Mesenchymal stem cell (in vitro differentiated cells and primary cell): ENCODE measurements at regions not wholly inside any gene's neighbourhood (a gene's known extent, or its start where the extent isn't known, plus 50 kb on each side); places are given as distances from the start of the nearest gene placed in this dataset.

Experiments used
- DNase-seq: peaks from one replicate; pipeline ENCODE4 v3.0.0-alpha.2; 2013
- H2AFZ ChIP-seq: one replicate; pipeline ENCODE4 v1.6.1; 2013; ENCODE audit warnings: low read depth, mild to moderate bottlenecking, control low read depth, inconsistent platforms, low read length, moderate library complexity
- H2AK5ac ChIP-seq: 2 replicates; pipeline ENCODE4 v1.6.1; 2013; ENCODE audit warnings: low read length, moderate library complexity, mild to moderate bottlenecking, inconsistent platforms; ENCODE audit not compliant: severe bottlenecking
- H2BK120ac ChIP-seq: one replicate; pipeline ENCODE4 v1.6.1; 2013; ENCODE audit warnings: low read depth, mild to moderate bottlenecking, inconsistent platforms, low read length, moderate library complexity
- H2BK12ac ChIP-seq, 2 experiments: one replicate each; pipeline ENCODE4 v1.6.1; 2013; ENCODE audit warnings: inconsistent platforms in 2 of 2, low read length in 2 of 2, mild to moderate bottlenecking in 2 of 2, moderate library complexity in 2 of 2, control low read depth in 1 of 2
- H2BK15ac ChIP-seq: one replicate; pipeline ENCODE4 v1.6.1; 2013; ENCODE audit warnings: mild to moderate bottlenecking, low read depth, inconsistent platforms; ENCODE audit not compliant: poor library complexity, severe bottlenecking
- H2BK5ac ChIP-seq: 2 replicates; pipeline ENCODE4 v1.6.1; 2013; ENCODE audit warnings: low read depth, mild to moderate bottlenecking, low read length, control low read depth, inconsistent platforms; ENCODE audit not compliant: poor library complexity, severe bottlenecking
- H3K14ac ChIP-seq, 2 experiments: one replicate each; pipeline ENCODE4 v1.6.1; 2013; ENCODE audit warnings: inconsistent platforms in 2 of 2, low read length in 2 of 2, control low read depth in 1 of 2, mild to moderate bottlenecking in 1 of 2, moderate library complexity in 1 of 2
- H3K18ac ChIP-seq, 2 experiments: one replicate each; pipeline ENCODE4 v1.6.1; 2013; ENCODE audit warnings: inconsistent platforms in 2 of 2, low read length in 2 of 2, control low read depth in 1 of 2, low read depth in 1 of 2, mild to moderate bottlenecking in 1 of 2
- H3K23ac ChIP-seq, 2 experiments: one replicate each; pipeline ENCODE4 v1.6.1; 2013; ENCODE audit warnings: inconsistent platforms in 2 of 2, low read length in 2 of 2, mild to moderate bottlenecking in 2 of 2, moderate library complexity in 2 of 2, control low read depth in 1 of 2
- H3K27ac ChIP-seq: 2 replicates; pipeline ENCODE4 v1.5.1; 2013; ENCODE audit warnings: mild to moderate bottlenecking, moderate library complexity, low read length, control low read depth, inconsistent platforms; ENCODE audit not compliant: poor library complexity, severe bottlenecking
- H3K27me3 ChIP-seq, 2 experiments: 2 replicates each; pipeline versions ENCODE4 v1.6.1 to v1.7.0; 2013; ENCODE audit warnings: low read length in 2 of 2, mild to moderate bottlenecking in 2 of 2, moderate library complexity in 2 of 2, control low read depth in 1 of 2, inconsistent platforms in 1 of 2; ENCODE audit not compliant: control insufficient read depth in 1 of 2, insufficient read depth in 1 of 2
- H3K36me3 ChIP-seq, 2 experiments: 2 replicates each; pipeline versions ENCODE4 v1.6.1 to v1.7.0; 2013; ENCODE audit warnings: low read length in 2 of 2, control low read depth in 1 of 2, inconsistent platforms in 1 of 2, low read depth in 1 of 2, mild to moderate bottlenecking in 1 of 2; ENCODE audit not compliant: insufficient read depth in 2 of 2, control insufficient read depth in 1 of 2
- H3K4ac ChIP-seq, 2 experiments: one replicate each; pipeline ENCODE4 v1.6.1; 2013; ENCODE audit warnings: inconsistent platforms in 2 of 2, low read length in 2 of 2, mild to moderate bottlenecking in 2 of 2, moderate library complexity in 2 of 2, control low read depth in 1 of 2, low read depth in 1 of 2
- H3K4me1 ChIP-seq: 2 replicates; pipeline ENCODE4 v1.6.1; 2013; ENCODE audit warnings: low read depth, low read length, control low read depth; ENCODE audit not compliant: control insufficient read depth, insufficient read depth
- H3K4me2 ChIP-seq: 2 replicates; pipeline ENCODE4 v1.6.1; 2013; ENCODE audit warnings: low read length, mild to moderate bottlenecking, inconsistent platforms; ENCODE audit not compliant: poor library complexity, severe bottlenecking
- H3K4me3 ChIP-seq, 2 experiments: 2 replicates each; pipeline versions ENCODE4 v1.5.1 to v1.7.0; 2013; ENCODE audit warnings: low read length in 2 of 2, mild to moderate bottlenecking in 2 of 2, control low read depth in 1 of 2, low read depth in 1 of 2; ENCODE audit not compliant: insufficient read depth in 1 of 2
- H3K79me1 ChIP-seq: replicated peaks from 2 replicates; pipeline ENCODE4 v1.6.1; 2013; ENCODE audit warnings: mild to moderate bottlenecking, control low read depth, low read length, inconsistent platforms; ENCODE audit not compliant: poor library complexity, severe bottlenecking
- H3K9ac ChIP-seq: 2 replicates; pipeline ENCODE4 v1.7.0; 2013; ENCODE audit warnings: mild to moderate bottlenecking, low read length, moderate library complexity
- H3K9me3 ChIP-seq: 2 replicates; pipeline ENCODE4 v1.7.0; 2013; ENCODE audit warnings: mild to moderate bottlenecking, low read length; ENCODE audit not compliant: control insufficient read depth
- H4K8ac ChIP-seq: one replicate; pipeline ENCODE4 v1.6.1; 2013; ENCODE audit warnings: inconsistent platforms, mild to moderate bottlenecking, low read length, moderate library complexity
- H4K91ac ChIP-seq: one replicate; pipeline ENCODE4 v1.6.1; 2013; ENCODE audit warnings: mild to moderate bottlenecking, low read length, inconsistent platforms
- WGBS: methylation state at CpG from one replicate; pipeline ENCODE4 v1.1.7; 2013; ENCODE audit warnings: mixed read lengths; 5-methylcytosine and 5-hydroxymethylcytosine counted together

- Histone ChIP-seq H3K79me1 (no peaks in the 10 kb centered on the region), H2BK5ac (no peak overlapping the region), H3K4me2 (no peak overlapping the region), H3K9ac (no peak overlapping the region), H3K4ac (no peak overlapping the region), H3K23ac (no peak overlapping the region), H3K36me3 (no peaks in the 10 kb centered on the region), H2AK5ac (no peak overlapping the region), H3K4me1 (no peaks in the 10 kb centered on the region), H2BK120ac (no peak overlapping the region), H2AFZ (no peak overlapping the region), H3K27me3 (peaks cover 5 to 7% of the 10 kb centered on the region in 2 experiments), H4K8ac (no peak overlapping the region), H3K9me3 (peaks cover 5% of the 10 kb centered on the region), H3K18ac (no peak overlapping the region), H2BK15ac (no peak overlapping the region), H3K27ac (no peak overlapping the region), H3K14ac (no peak overlapping the region), H3K4me3 (no peak overlapping the region), H4K91ac (no peak overlapping the region), H2BK12ac (no peak overlapping the region)
- no peak for DNase-seq
- 71% methylated on average over 4 of the region's 4 CpGs for WGBS
Observed at GRCh38 chr20:40575851-40576250, 113.2 kb downstream of the MAFB start.

- H2AFZ ChIP-seq = no peak overlapping the region
- no peak overlapping the region for H2AK5ac ChIP-seq
- no peak overlapping the region for H3K18ac ChIP-seq
- H2BK15ac ChIP-seq = no peak overlapping the region
- H3K4ac ChIP-seq = no peak overlapping the region
- WGBS = 100% methylated on average over 1 of the region's 1 CpG
- peaks cover 5% of the 10 kb centered on the region for H3K9me3 ChIP-seq
- no peak overlapping the region for H4K91ac ChIP-seq
- H3K36me3 ChIP-seq = no peaks in the 10 kb centered on the region
- H3K27ac ChIP-seq = no peak overlapping the region
- H4K8ac ChIP-seq = no peak overlapping the region
- no peak overlapping the region for H2BK120ac ChIP-seq
- H2BK12ac ChIP-seq = no peak overlapping the region
- H3K4me1 ChIP-seq = peaks cover 3% of the 10 kb centered on the region
- no peak overlapping the region for H3K4me3 ChIP-seq
- DNase-seq = no peak
- H3K23ac ChIP-seq = no peak overlapping the region
- no peak overlapping the region for H3K4me2 ChIP-seq
- no peak overlapping the region for H3K9ac ChIP-seq
- peaks cover 0 to 5% of the 10 kb centered on the region in 2 experiments for H3K27me3 ChIP-seq
- no peaks in the 10 kb centered on the region for H3K79me1 ChIP-seq
- no peak overlapping the region for H3K14ac ChIP-seq
- no peak overlapping the region for H2BK5ac ChIP-seq
Observed at GRCh38 chr20:40572251-40572650, 116.8 kb downstream of the MAFB start.

- Histone ChIP-seq H3K27me3 (peaks cover 0 to 5% of the 10 kb centered on the region in 2 experiments), H3K79me1 (no peaks in the 10 kb centered on the region), H4K8ac (no peak overlapping the region), H2BK12ac (no peak overlapping the region), H3K18ac (no peak overlapping the region), H2BK120ac (no peak overlapping the region), H2BK15ac (no peak overlapping the region), H2BK5ac (no peak overlapping the region), H3K9me3 (peaks cover 5% of the 10 kb centered on the region), H3K23ac (no peak overlapping the region), H3K4me3 (no peak overlapping the region), H3K14ac (no peak overlapping the region), H2AFZ (no peak overlapping the region), H3K4me2 (no peak overlapping the region), H3K36me3 (no peaks in the 10 kb centered on the region), H3K9ac (no peak overlapping the region), H3K4me1 (peaks cover 3% of the 10 kb centered on the region), H3K27ac (no peak overlapping the region), H4K91ac (no peak overlapping the region), H3K4ac (no peak overlapping the region), H2AK5ac (no peak overlapping the region)
- WGBS = 96% methylated on average over 1 of the region's 1 CpG
- DNase-seq = no peak
Observed at GRCh38 chr20:40571639-40572038, 117.4 kb downstream of the MAFB start.

GRCh38 chr20:40568200-40568599 is 120.8 kb downstream of the MAFB start:
- no peak overlapping the region for H3K4me3 ChIP-seq
- no peak overlapping the region for H2BK5ac ChIP-seq
- H3K79me1 ChIP-seq = no peaks in the 10 kb centered on the region
- no peaks in the 10 kb centered on the region for H3K36me3 ChIP-seq
- H2BK15ac ChIP-seq = no peak overlapping the region
- peak overlapping the region; percentile 24 for H4K8ac ChIP-seq
- H3K4me2 ChIP-seq = no peak overlapping the region
- no peak overlapping the region for H3K23ac ChIP-seq
- no peak overlapping the region for H2AFZ ChIP-seq
- no peak overlapping the region for H2AK5ac ChIP-seq
- no peak overlapping the region for H4K91ac ChIP-seq
- peak overlapping the region in 1 of 2 experiments; percentile 0 for H3K14ac ChIP-seq
- WGBS = 73% methylated on average over 3 of the region's 3 CpGs
- peaks cover 0 to 5% of the 10 kb centered on the region in 2 experiments for H3K27me3 ChIP-seq
- H3K9ac ChIP-seq = no peak overlapping the region
- H3K4ac ChIP-seq = no peak overlapping the region
- no peak overlapping the region for H3K27ac ChIP-seq
- peaks cover 14% of the 10 kb centered on the region for H3K4me1 ChIP-seq
- H3K9me3 ChIP-seq = no peaks in the 10 kb centered on the region
- H2BK120ac ChIP-seq = no peak overlapping the region
- H2BK12ac ChIP-seq = no peak overlapping the region
- DNase-seq = no peak
- H3K18ac ChIP-seq = no peak overlapping the region
